Lower lobe of right lung (tissue), 2 donors: ENCODE measurements at regions not wholly inside any gene's neighbourhood (a gene's known extent, or its start where the extent isn't known, plus 50 kb on each side); places are given as distances from the start of the nearest gene placed in this dataset.

Experiments used
- ATAC-seq, 2 donors: fragments of 200-7000 bp; cut with Tn5 transposase; one replicate each; pipeline ENCODE4 v1.9.1; 2020 to 2022; ENCODE audit warnings: mild to moderate bottlenecking in 2 of 2, moderate library complexity in 2 of 2
- DNase-seq: peaks from one replicate; pipeline ENCODE4 v3.0.0-alpha.2; 2020
- H3K27ac ChIP-seq: fragments of 200-600 bp; one replicate; pipeline ENCODE4 v1.8.0; 2022
- H3K27me3 ChIP-seq: fragments of 200-600 bp; one replicate; pipeline ENCODE4 v1.8.0; 2022; ENCODE audit warnings: low read depth
- H3K36me3 ChIP-seq: fragments of 200-600 bp; one replicate; pipeline ENCODE4 v1.8.0; 2022; ENCODE audit warnings: mild to moderate bottlenecking
- H3K4me1 ChIP-seq: fragments of 200-600 bp; one replicate; pipeline ENCODE4 v1.8.0; 2022
- H3K4me3 ChIP-seq: fragments of 200-600 bp; one replicate; pipeline ENCODE4 v1.8.0; 2022; ENCODE audit warnings: mild to moderate bottlenecking
- H3K9me3 ChIP-seq: fragments of 200-600 bp; one replicate; pipeline ENCODE4 v1.8.0; 2022
- CTCF ChIP-seq: fragments of 200-600 bp; IDR thresholded peaks from one replicate; pipeline ENCODE4 v1.8.0; 2022; ENCODE audit warnings: antibody characterized with exemption, mild to moderate bottlenecking
- intact Hi-C: fragments of 100-400 bp; cut with DNase I; formaldehyde crosslinking; loops from one replicate; pipeline ENCODE4 v1.11.0; 2022
- donor health status: DM: no; HTN: yes; CAD: no; lungs with severe emphysema.

GRCh38 chr4:162847945-162848549 is 318.6 kb downstream of the NAF1 start:
- TF ChIP-seq CTCF = no peak
- H3K27me3 ChIP-seq = no peaks in the 10 kb centered on the region
- DNase-seq (no peak), ATAC-seq (peak in 1 of 2 donors; percentile 29)
- intact Hi-C loops = no loop called here
- no peak overlapping the region for H3K27ac ChIP-seq
- no peaks in the 10 kb centered on the region for H3K9me3 ChIP-seq
- no peak overlapping the region for H3K4me3 ChIP-seq
- no peaks in the 10 kb centered on the region for H3K36me3 ChIP-seq
- no peaks in the 10 kb centered on the region for H3K4me1 ChIP-seq

DNA sequence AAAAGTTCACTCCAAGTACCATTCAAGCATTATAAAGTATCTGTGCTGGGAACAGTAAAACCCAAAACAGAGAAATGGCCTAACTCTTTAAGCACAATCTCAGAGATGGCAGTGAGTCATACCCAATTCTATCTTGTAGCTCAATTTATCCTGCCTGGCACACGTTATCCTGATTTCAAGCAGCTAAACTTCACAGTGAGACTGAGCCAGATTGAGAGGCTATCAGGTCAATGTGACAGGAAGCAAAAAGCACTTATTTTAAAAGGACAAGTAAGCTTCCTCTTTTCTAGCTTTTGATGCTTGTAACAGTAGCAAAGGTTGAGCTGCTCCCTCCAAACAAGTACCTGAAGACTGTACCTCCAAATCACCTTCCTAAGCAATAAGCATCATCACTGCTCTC is 324.9 kb downstream of the NAF1 start:
- H3K4me3 ChIP-seq = no peak overlapping the region
- H3K27me3 ChIP-seq = no peaks in the 10 kb centered on the region
- intact Hi-C loops = no loop called here
- no peaks in the 10 kb centered on the region for H3K9me3 ChIP-seq
- H3K27ac ChIP-seq = no peak overlapping the region
- no peaks in the 10 kb centered on the region for H3K36me3 ChIP-seq
- ATAC-seq = no peak
- DNase-seq = no peak
- no peaks in the 10 kb centered on the region for H3K4me1 ChIP-seq
- TF ChIP-seq CTCF = no peak

GRCh38 chr4:162839814-162840213 is 326.9 kb downstream of the NAF1 start:
- H3K27me3 ChIP-seq = no peaks in the 10 kb centered on the region
- H3K4me1 ChIP-seq = no peaks in the 10 kb centered on the region
- TF ChIP-seq CTCF = no peak
- ATAC-seq (no peak), DNase-seq (no peak)
- H3K9me3 ChIP-seq = no peaks in the 10 kb centered on the region
- intact Hi-C loops = no loop called here
- H3K36me3 ChIP-seq = no peaks in the 10 kb centered on the region
- no peak overlapping the region for H3K4me3 ChIP-seq
- no peak overlapping the region for H3K27ac ChIP-seq

- H3K4me3 ChIP-seq = no peak overlapping the region
- no peak overlapping the region for H3K27ac ChIP-seq
- DNase-seq (no peak), ATAC-seq (no peak)
- intact Hi-C loops = no loop called here
- H3K9me3 ChIP-seq = no peaks in the 10 kb centered on the region
- H3K4me1 ChIP-seq = no peaks in the 10 kb centered on the region
- TF ChIP-seq CTCF = no peak
- H3K36me3 ChIP-seq = no peaks in the 10 kb centered on the region
- no peaks in the 10 kb centered on the region for H3K27me3 ChIP-seq
Observed at GRCh38 chr4:162838671-162839070, 328.0 kb downstream of the NAF1 start.

GRCh38 chr4:162837679-162838078 is 329.0 kb downstream of the NAF1 start:
- Histone ChIP-seq H3K9me3 (no peaks in the 10 kb centered on the region), H3K36me3 (no peaks in the 10 kb centered on the region), H3K4me1 (no peaks in the 10 kb centered on the region), H3K27ac (no peak overlapping the region), H3K27me3 (no peaks in the 10 kb centered on the region), H3K4me3 (no peak overlapping the region)
- no peak for DNase-seq
- intact Hi-C loops = no loop called here
- no peak for ATAC-seq
- no peak for TF ChIP-seq CTCF

- no peak overlapping the region for H3K27ac ChIP-seq
- DNase-seq (no peak), ATAC-seq (no peak)
- H3K4me3 ChIP-seq = no peak overlapping the region
- intact Hi-C loops = no loop called here
- no peaks in the 10 kb centered on the region for H3K36me3 ChIP-seq
- H3K9me3 ChIP-seq = no peaks in the 10 kb centered on the region
- TF ChIP-seq CTCF = no peak
- no peaks in the 10 kb centered on the region for H3K27me3 ChIP-seq
- no peaks in the 10 kb centered on the region for H3K4me1 ChIP-seq
Observed at GRCh38 chr4:162837241-162837640, 329.4 kb downstream of the NAF1 start.
